Sigmoid colon (tissue), 6 donors: ENCODE measurements at regions not wholly inside any gene's neighbourhood (a gene's known extent, or its start where the extent isn't known, plus 50 kb on each side); places are given as distances from the start of the nearest gene placed in this dataset.

ENCODE experiments used
- DNase-seq: peaks from one replicate; pipeline ENCODE4 v3.0.0-alpha.2; 2019
- H3K27ac ChIP-seq, 4 donors: fragments of 200-600 bp; sonication (generic); one replicate each; pipeline ENCODE4 v1.5.1; 2016 to 2019; ENCODE audit warnings: mild to moderate bottlenecking in 1 of 4
- H3K27me3 ChIP-seq, 3 donors: fragments of 200-600 bp; sonication (generic); one replicate each; pipeline ENCODE4 v1.5.1; 2019; ENCODE audit warnings: mild to moderate bottlenecking in 1 of 3
- H3K36me3 ChIP-seq, 4 donors: fragments of 200-600 bp; sonication (generic); one replicate each; pipeline ENCODE4 v1.5.1; 2016 to 2019
- H3K4me1 ChIP-seq, 4 donors: fragments of 200-600 bp; sonication (generic); one replicate each; pipeline ENCODE4 v1.5.1; 2017 to 2019
- H3K4me3 ChIP-seq, 4 donors: fragments of 200-600 bp; sonication (generic); one replicate each; pipeline ENCODE4 v1.5.1; 2017 to 2019; ENCODE audit warnings: mild to moderate bottlenecking in 2 of 4, moderate library complexity in 1 of 4
- H3K9me3 ChIP-seq, 4 donors: fragments of 200-600 bp in 3 of 4; sonication (generic) in 3 of 4; one replicate each; pipeline versions ENCODE4 v1.5.1 to v1.6.1; 2013 to 2019
- EP300 ChIP-seq, 4 donors: sonication (generic); formaldehyde crosslinking; IDR thresholded peaks; one replicate each; pipeline ENCODE4 v1.6.1; 2017; ENCODE audit warnings: antibody characterized with exemption in 4 of 4
- POLR2A ChIP-seq, 2 donors: fragments of 450-650 bp; IDR thresholded peaks; one replicate each; pipeline ENCODE4 v1.6.1; 2016; ENCODE audit warnings: antibody characterized with exemption in 2 of 2, mild to moderate bottlenecking in 2 of 2, moderate library complexity in 2 of 2
- POLR2AphosphoS5 ChIP-seq, 4 donors: sonication (generic); formaldehyde crosslinking; IDR thresholded peaks; one replicate each; pipeline ENCODE4 v1.6.1; 2017; ENCODE audit warnings: antibody characterized with exemption in 4 of 4
- whole genome bisulfite sequencing, 2 donors: extraction: QIAGEN DNeasy Blood & Tissue Kit; methylation state at CpG; one replicate each; pipeline ENCODE4 v1.1.7; 2013; 5-methylcytosine and 5-hydroxymethylcytosine counted together
- intact Hi-C: fragments of 100-400 bp; cut with DNase I; formaldehyde crosslinking; loops from one replicate; pipeline ENCODE4 v1.15.1; 2023
- TF ChIP-seq, protein P1 (sequence below), 4 experiments: fragments of 450-650 bp in 3 of 4; fragments of 200-600 bp in 1 of 4; IDR thresholded peaks; one replicate each; pipeline ENCODE4 v1.5.1; 2016 to 2019; ENCODE audit warnings: antibody characterized with exemption in 4 of 4, mild to moderate bottlenecking in 3 of 4, moderate library complexity in 2 of 4
- donor health status: healthy with polysubstance abuse.
- donor health status: healthy.

DNA sequence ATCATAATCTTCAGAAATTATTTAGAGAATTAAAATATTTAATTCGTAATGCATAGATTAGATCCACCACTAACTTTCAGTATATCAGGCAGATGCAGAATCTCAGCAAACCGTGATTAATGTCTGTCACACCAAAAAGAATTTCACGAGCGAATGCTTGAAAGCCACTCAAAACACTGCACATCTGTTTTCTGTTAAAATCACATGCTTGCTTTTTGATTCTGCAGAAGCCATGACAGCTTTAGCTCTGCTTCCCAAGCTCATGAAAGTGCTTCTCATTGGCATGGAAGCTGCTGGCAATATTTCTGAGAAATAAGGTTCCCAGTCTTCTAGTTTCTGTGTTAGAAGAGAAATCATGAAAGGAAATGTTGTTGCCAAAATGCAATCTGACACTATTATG is 837.8 kb upstream of the LRRN3 start:
- no peak for DNase-seq
- intact Hi-C loops = no loop called here
- WGBS, 2 donors = 77 to 78% methylated on average over 4 of the region's 4 CpGs
- TF ChIP-seq EP300 (IDR thresholded peaks at IDR 0.05) = no peak
- TF ChIP-seq POLR2AphosphoS5 (IDR thresholded peaks at IDR 0.05) = no peak
- no peak for TF ChIP-seq POLR2A (IDR thresholded peaks at IDR 0.05)
- TF ChIP-seq, protein P1, sequence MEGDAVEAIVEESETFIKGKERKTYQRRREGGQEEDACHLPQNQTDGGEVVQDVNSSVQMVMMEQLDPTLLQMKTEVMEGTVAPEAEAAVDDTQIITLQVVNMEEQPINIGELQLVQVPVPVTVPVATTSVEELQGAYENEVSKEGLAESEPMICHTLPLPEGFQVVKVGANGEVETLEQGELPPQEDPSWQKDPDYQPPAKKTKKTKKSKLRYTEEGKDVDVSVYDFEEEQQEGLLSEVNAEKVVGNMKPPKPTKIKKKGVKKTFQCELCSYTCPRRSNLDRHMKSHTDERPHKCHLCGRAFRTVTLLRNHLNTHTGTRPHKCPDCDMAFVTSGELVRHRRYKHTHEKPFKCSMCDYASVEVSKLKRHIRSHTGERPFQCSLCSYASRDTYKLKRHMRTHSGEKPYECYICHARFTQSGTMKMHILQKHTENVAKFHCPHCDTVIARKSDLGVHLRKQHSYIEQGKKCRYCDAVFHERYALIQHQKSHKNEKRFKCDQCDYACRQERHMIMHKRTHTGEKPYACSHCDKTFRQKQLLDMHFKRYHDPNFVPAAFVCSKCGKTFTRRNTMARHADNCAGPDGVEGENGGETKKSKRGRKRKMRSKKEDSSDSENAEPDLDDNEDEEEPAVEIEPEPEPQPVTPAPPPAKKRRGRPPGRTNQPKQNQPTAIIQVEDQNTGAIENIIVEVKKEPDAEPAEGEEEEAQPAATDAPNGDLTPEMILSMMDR (IDR thresholded peaks at IDR 0.05) = no peak
- H3K27me3 ChIP-seq = no peaks in the 10 kb centered on the region
- no peak overlapping the region for H3K27ac ChIP-seq
- no peaks in the 10 kb centered on the region for H3K36me3 ChIP-seq
- no peak overlapping the region for H3K4me3 ChIP-seq
- no peaks in the 10 kb centered on the region for H3K9me3 ChIP-seq
- H3K4me1 ChIP-seq = peaks cover 0 to 24% (median 5%) of the 10 kb centered on the region in 4 donors

DNA sequence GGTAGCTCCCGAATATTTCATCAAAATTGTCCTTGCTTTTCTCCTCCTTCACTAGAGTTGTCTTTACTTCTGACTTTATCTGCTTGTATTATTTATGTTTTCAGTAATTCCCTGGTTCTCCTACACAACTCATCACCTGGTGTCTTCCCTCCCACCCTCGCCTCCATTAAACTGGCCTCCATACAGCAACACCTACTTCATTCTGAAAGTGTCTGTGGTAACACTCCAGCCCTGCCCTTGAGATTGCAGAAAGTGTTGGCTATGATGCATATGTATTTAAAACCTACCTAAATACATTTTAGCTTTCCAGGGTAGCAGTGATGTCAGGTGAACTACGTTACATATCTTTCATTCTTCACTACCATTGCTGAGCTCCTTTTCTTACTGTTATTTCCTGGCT is 833.3 kb upstream of the LRRN3 start:
- no peaks in the 10 kb centered on the region for H3K9me3 ChIP-seq
- intact Hi-C loops = no loop called here
- no peak overlapping the region for H3K4me3 ChIP-seq
- 84 to 88% methylated on average over 3 of the region's 3 CpGs for WGBS, 2 donors
- TF ChIP-seq POLR2AphosphoS5 (IDR thresholded peaks at IDR 0.05) = no peak
- TF ChIP-seq, protein P1 (IDR thresholded peaks at IDR 0.05) = no peak
- no peak for TF ChIP-seq EP300 (IDR thresholded peaks at IDR 0.05)
- TF ChIP-seq POLR2A (IDR thresholded peaks at IDR 0.05) = no peak
- no peak for DNase-seq
- no peaks in the 10 kb centered on the region for H3K27me3 ChIP-seq
- H3K4me1 ChIP-seq = peaks cover 0 to 10% (median 5%) of the 10 kb centered on the region in 4 donors
- no peaks in the 10 kb centered on the region for H3K36me3 ChIP-seq
- no peak overlapping the region for H3K27ac ChIP-seq

DNA sequence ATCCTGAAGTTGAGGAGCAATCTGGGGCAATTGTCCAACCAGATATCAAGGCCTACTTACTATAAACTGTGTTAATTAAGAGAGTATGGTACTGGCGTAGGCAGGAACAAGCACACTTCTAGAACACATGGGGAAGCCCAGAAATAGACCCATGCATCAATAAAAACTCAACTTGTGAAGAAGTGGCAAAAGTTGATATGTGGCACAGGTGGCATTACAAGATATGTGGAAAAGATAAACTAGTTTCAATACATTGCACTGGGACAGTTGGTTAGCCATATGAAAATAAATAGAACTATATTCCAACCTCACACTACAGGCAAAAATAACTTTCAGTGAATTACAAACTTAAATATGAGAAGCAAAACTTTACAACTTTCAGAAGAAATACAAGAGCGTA is 828.7 kb upstream of the LRRN3 start:
- TF ChIP-seq POLR2AphosphoS5 (IDR thresholded peaks at IDR 0.05) = no peak
- no peak for TF ChIP-seq EP300 (IDR thresholded peaks at IDR 0.05)
- TF ChIP-seq, protein P1 (IDR thresholded peaks at IDR 0.05) = no peak
- TF ChIP-seq POLR2A (IDR thresholded peaks at IDR 0.05) = no peak
- WGBS, 2 donors = 86 to 88% methylated on average over 2 of the region's 2 CpGs

DNA sequence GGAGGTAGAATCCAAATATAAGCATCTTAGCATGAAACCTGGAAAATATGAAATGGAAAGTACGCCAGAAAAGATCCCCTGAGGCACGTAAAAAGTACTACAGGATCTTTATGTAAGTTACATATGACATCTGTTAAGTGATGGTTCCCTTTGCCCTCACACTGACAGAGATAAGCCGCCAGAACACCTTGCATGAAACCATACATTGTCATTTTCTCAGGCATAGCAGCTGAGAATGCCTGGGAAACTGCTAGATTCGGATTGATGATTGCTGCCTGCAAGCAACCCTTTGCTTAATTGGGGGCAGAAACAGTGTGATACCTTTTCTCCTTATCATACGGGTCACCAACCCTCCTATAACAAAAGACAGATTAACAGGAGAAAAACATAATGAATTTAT is 826.6 kb upstream of the LRRN3 start:
- TF ChIP-seq, protein P1 (IDR thresholded peaks at IDR 0.05) = no peak
- no peak for TF ChIP-seq POLR2AphosphoS5 (IDR thresholded peaks at IDR 0.05)
- TF ChIP-seq POLR2A (IDR thresholded peaks at IDR 0.05) = no peak
- no peak for TF ChIP-seq EP300 (IDR thresholded peaks at IDR 0.05)
- WGBS, 2 donors = 85 to 90% methylated on average over 5 of the region's 5 CpGs
- no peak overlapping the region for H3K4me3 ChIP-seq
- H3K27me3 ChIP-seq = no peaks in the 10 kb centered on the region
- intact Hi-C loops = no loop called here
- H3K36me3 ChIP-seq = no peaks in the 10 kb centered on the region
- H3K27ac ChIP-seq = no peak overlapping the region
- H3K9me3 ChIP-seq = no peaks in the 10 kb centered on the region
- H3K4me1 ChIP-seq = no peaks in the 10 kb centered on the region
- no peak for DNase-seq

More for the DNA sequence above, 828.7 kb upstream of the LRRN3 start:
- Histone ChIP-seq H3K27me3 (no peaks in the 10 kb centered on the region), H3K27ac (no peak overlapping the region), H3K4me3 (no peak overlapping the region), H3K4me1 (no peaks in the 10 kb centered on the region), H3K36me3 (no peaks in the 10 kb centered on the region), H3K9me3 (no peaks in the 10 kb centered on the region)
- DNase-seq = no peak
- intact Hi-C loops = no loop called here

DNA sequence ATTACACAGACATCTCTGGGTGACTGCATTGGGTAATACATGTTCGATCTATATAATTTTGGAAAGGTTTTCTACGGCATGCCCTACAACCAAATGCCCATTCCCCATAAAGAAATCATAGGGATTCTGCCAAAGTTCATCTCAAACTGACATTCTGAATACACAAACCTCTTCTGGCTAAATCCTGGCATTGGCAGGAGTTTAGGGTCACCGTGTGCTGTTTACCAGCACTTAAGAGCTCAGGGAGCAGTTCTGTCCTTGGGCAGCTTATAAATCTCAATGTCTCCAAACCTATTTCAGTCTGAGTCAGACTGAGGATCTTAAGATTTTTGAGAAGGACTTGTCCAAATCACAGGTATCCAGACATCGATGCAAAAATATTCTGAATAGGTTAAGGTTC is 809.6 kb upstream of the LRRN3 start:
- Histone ChIP-seq H3K27ac (no peak overlapping the region), H3K27me3 (no peaks in the 10 kb centered on the region), H3K4me3 (no peak overlapping the region), H3K9me3 (no peaks in the 10 kb centered on the region), H3K36me3 (no peaks in the 10 kb centered on the region), H3K4me1 (no peaks in the 10 kb centered on the region)
- no peak for TF ChIP-seq EP300 (IDR thresholded peaks at IDR 0.05)
- TF ChIP-seq POLR2AphosphoS5 (IDR thresholded peaks at IDR 0.05) = no peak
- TF ChIP-seq, protein P1 (IDR thresholded peaks at IDR 0.05) = no peak
- TF ChIP-seq POLR2A (IDR thresholded peaks at IDR 0.05) = no peak
- intact Hi-C loops = no loop called here
- no peak for DNase-seq
- WGBS, 2 donors = 71 to 75% methylated on average over 4 of the region's 4 CpGs
